HL-60 (cell line): ENCODE measurements at regions not wholly inside any gene's neighbourhood (a gene's known extent, or its start where the extent isn't known, plus 50 kb on each side); places are given as distances from the start of the nearest gene placed in this dataset.

Experiments used
- DNase-seq, 2 experiments: peaks; one replicate each; pipeline ENCODE4 v3.0.0-alpha.2; 2010 to 2020; ENCODE audit warnings: low read depth in 1 of 2, low spot score in 1 of 2
- H3K27ac ChIP-seq: fragments of 250-450 bp; sonication (Bioruptor Pico); replicated peaks from 2 replicates; pipeline ENCODE4 v1.5.1; 2020; ENCODE audit warnings: mild to moderate bottlenecking, moderate library complexity
- H3K27me3 ChIP-seq: fragments of 250-450 bp; sonication (Bioruptor Pico); 2 replicates; pipeline ENCODE4 v1.5.1; 2021; ENCODE audit warnings: mild to moderate bottlenecking, moderate library complexity; ENCODE audit not compliant: insufficient read depth, poor library complexity, severe bottlenecking
- H3K4me3 ChIP-seq: replicated peaks from 2 replicates; pipeline ENCODE4 v1.5.1; 2011; ENCODE audit warnings: mild to moderate bottlenecking, control low read depth, low read length; ENCODE audit not compliant: insufficient read depth
- GABPA ChIP-seq: IDR thresholded peaks from 2 replicates; pipeline ENCODE4 v1.6.1; 2012; ENCODE audit warnings: low read depth
- POLR2AphosphoS5 ChIP-seq: IDR thresholded peaks from 2 replicates; pipeline ENCODE4 v1.6.1; 2012; ENCODE audit warnings: low read depth
- SPI1 ChIP-seq: IDR thresholded peaks from 2 replicates; pipeline ENCODE4 v1.6.1; 2012; ENCODE audit warnings: low read depth, mild to moderate bottlenecking, borderline replicate concordance
- TF ChIP-seq, protein P1 (sequence below): IDR thresholded peaks from one replicate; pipeline ENCODE4 v1.5.1; 2011; ENCODE audit warnings: low read length, control low read depth, inconsistent platforms; ENCODE audit not compliant: insufficient read depth
- TF ChIP-seq, protein P2 (sequence below): IDR thresholded peaks from 2 replicates; pipeline ENCODE4 v1.6.1; 2012; ENCODE audit warnings: low read depth; ENCODE audit not compliant: insufficient replicate concordance

DNA sequence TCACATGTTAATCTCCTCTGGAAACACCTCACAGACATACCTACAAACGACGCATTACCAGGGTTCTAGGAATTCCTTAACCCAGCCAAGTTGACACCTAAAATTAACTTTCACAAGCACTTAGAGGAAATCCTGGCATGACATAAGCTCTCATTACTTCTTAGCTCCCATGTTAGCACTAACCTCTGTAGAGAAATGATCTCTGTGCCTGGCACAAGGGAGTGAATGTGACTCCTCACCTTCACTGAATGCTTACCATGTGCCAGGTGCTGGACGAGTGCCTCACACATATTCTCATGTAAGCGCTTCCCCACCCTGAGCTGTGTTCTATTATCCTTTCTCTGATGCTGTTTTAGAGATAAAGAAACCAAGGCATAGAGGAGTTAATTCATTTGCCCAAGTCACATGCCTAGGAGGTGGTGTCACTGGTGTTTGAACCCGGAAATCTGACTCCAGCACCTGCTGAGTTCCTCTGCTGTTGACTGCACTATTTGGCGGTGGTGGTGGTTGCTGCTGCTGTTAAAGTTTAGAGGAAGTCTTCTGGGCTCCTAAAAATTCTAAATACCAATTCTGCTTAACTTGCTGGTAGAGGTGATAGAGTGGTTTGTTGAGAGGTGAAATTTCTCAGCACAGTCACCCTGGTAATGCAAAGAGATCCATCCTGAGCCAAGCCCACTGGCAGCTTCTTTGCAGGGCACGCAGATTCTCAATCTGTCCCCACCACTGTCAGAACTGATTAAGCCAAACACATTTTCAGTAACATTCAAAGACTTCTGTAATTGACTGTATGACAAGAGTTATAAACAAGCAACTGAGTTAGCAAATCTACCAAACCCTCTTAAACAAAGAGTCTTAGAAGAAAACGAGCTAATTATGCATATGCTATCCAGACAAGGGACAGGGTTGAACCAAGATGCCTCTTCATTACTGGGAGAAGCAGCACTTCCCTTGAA lies 200.3 kb downstream of the CMPK2 start:
- no peak overlapping the region for H3K27ac ChIP-seq
- TF ChIP-seq, protein P1, sequence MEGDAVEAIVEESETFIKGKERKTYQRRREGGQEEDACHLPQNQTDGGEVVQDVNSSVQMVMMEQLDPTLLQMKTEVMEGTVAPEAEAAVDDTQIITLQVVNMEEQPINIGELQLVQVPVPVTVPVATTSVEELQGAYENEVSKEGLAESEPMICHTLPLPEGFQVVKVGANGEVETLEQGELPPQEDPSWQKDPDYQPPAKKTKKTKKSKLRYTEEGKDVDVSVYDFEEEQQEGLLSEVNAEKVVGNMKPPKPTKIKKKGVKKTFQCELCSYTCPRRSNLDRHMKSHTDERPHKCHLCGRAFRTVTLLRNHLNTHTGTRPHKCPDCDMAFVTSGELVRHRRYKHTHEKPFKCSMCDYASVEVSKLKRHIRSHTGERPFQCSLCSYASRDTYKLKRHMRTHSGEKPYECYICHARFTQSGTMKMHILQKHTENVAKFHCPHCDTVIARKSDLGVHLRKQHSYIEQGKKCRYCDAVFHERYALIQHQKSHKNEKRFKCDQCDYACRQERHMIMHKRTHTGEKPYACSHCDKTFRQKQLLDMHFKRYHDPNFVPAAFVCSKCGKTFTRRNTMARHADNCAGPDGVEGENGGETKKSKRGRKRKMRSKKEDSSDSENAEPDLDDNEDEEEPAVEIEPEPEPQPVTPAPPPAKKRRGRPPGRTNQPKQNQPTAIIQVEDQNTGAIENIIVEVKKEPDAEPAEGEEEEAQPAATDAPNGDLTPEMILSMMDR: no peak
- TF ChIP-seq SPI1: no peak
- no peak for DNase-seq
- H3K4me3 ChIP-seq: no peak overlapping the region
- H3K27me3 ChIP-seq: no peaks in the 10 kb centered on the region

DNA sequence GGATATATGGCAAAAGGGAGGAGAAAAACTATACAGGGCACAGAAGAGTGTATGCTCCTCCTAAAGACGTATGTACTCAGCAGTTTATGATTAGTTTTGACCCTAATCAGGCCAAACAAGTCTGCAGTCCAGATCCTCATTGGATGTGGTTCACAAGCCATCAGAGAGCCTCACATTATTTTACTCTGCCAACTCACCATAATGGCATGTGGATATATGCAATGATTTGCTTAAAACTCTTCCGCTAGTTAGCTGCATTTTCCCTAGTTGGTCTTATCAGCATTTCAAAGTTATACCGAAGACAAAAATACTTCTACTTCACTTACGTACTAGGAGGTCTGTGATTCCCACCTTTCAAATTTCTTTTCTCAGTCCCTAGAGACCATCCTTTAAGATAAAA lies 198.4 kb downstream of the CMPK2 start:
- no peak for DNase-seq
- TF ChIP-seq POLR2AphosphoS5: no peak
- TF ChIP-seq GABPA: no peak
- TF ChIP-seq, protein P2, sequence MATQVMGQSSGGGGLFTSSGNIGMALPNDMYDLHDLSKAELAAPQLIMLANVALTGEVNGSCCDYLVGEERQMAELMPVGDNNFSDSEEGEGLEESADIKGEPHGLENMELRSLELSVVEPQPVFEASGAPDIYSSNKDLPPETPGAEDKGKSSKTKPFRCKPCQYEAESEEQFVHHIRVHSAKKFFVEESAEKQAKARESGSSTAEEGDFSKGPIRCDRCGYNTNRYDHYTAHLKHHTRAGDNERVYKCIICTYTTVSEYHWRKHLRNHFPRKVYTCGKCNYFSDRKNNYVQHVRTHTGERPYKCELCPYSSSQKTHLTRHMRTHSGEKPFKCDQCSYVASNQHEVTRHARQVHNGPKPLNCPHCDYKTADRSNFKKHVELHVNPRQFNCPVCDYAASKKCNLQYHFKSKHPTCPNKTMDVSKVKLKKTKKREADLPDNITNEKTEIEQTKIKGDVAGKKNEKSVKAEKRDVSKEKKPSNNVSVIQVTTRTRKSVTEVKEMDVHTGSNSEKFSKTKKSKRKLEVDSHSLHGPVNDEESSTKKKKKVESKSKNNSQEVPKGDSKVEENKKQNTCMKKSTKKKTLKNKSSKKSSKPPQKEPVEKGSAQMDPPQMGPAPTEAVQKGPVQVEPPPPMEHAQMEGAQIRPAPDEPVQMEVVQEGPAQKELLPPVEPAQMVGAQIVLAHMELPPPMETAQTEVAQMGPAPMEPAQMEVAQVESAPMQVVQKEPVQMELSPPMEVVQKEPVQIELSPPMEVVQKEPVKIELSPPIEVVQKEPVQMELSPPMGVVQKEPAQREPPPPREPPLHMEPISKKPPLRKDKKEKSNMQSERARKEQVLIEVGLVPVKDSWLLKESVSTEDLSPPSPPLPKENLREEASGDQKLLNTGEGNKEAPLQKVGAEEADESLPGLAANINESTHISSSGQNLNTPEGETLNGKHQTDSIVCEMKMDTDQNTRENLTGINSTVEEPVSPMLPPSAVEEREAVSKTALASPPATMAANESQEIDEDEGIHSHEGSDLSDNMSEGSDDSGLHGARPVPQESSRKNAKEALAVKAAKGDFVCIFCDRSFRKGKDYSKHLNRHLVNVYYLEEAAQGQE: no peak
- TF ChIP-seq, protein P1: no peak
- TF ChIP-seq SPI1: no peak
- Histone ChIP-seq H3K27me3 (no peaks in the 10 kb centered on the region), H3K4me3 (no peak overlapping the region), H3K27ac (no peak overlapping the region)

DNA sequence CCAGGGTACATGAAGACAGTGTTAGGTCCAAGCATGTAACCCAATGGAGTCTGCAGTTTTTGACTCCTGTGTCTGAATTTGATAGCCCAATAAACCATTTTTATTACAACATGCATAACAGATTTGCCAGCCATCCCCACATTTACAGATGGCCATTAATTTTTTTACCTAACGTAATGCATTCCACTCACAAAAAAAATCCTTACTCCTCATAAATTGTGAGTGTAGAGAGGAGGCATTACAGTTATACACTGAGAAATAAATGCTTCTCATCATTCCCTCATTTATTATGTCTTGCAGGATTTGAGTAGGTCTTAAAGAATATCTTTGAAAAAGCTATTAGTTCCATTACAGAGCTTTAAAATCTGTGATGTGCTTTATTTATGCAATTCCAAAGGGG lies 193.8 kb downstream of the CMPK2 start:
- no peak overlapping the region for H3K27ac ChIP-seq
- H3K27me3 ChIP-seq: no peaks in the 10 kb centered on the region
- no peak overlapping the region for H3K4me3 ChIP-seq
- no peak for DNase-seq
- TF ChIP-seq POLR2AphosphoS5 (no peak), SPI1 (no peak), GABPA (no peak)
- TF ChIP-seq, protein P2: no peak
- TF ChIP-seq, protein P1: no peak
